GM12865 (cell line): ENCODE measurements at regions not wholly inside any gene's neighbourhood (a gene's known extent, or its start where the extent isn't known, plus 50 kb on each side); places are given as distances from the start of the nearest gene placed in this dataset.
"Not testable (repeated sequence)": the region's sequence is repeated elsewhere in the genome, so short reads cannot be mapped to it uniquely, and the experiment has no call there.

ENCODE experiments used
- DNase-seq: peaks from one replicate; pipeline ENCODE4 v3.0.0; 2010; ENCODE audit warnings: low read depth
- H3K4me3 ChIP-seq: 2 replicates; pipeline ENCODE4 v1.5.1; 2011; ENCODE audit warnings: mild to moderate bottlenecking, low read depth, low read length, control low read depth
- TF ChIP-seq, protein P1 (sequence below): IDR thresholded peaks from 2 replicates; pipeline ENCODE4 v1.5.1; 2011; ENCODE audit warnings: low read length, control low read depth, low read depth, inconsistent platforms; ENCODE audit not compliant: insufficient read depth; ENCODE audit errors: missing control alignments

DNA sequence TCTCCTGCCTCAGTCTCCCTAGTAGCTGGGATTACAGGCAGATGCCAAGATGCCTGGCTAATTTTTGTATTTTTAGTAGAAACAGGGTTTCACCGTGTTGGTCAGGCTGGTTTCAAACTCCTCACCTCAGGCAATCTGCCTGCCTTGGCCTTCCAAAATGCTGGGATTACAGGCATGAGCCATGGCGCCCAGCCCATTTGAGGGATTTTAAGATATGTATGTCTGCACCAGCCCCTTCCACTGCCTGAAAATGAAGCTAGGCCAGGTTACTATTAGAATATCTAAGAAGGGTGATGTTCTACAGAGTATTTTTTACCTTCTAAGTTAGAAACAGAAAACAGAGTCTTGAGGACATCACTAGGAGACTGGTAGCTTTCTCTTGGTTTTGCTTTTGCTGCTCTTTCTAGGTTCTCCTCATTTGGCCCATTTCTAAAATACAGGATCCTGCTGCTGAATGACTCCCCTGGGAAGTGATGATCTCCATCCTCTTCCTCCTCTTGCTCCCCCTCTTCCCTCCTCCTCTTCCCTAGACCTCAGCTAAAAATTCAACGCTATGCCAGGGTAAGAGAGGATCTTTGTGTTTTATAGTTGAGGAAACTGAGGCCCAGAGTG is 118.5 kb downstream of the MYCN start:
- DNase-seq: no peak
- H3K4me3 ChIP-seq: no peak overlapping the region
- TF ChIP-seq, protein P1, sequence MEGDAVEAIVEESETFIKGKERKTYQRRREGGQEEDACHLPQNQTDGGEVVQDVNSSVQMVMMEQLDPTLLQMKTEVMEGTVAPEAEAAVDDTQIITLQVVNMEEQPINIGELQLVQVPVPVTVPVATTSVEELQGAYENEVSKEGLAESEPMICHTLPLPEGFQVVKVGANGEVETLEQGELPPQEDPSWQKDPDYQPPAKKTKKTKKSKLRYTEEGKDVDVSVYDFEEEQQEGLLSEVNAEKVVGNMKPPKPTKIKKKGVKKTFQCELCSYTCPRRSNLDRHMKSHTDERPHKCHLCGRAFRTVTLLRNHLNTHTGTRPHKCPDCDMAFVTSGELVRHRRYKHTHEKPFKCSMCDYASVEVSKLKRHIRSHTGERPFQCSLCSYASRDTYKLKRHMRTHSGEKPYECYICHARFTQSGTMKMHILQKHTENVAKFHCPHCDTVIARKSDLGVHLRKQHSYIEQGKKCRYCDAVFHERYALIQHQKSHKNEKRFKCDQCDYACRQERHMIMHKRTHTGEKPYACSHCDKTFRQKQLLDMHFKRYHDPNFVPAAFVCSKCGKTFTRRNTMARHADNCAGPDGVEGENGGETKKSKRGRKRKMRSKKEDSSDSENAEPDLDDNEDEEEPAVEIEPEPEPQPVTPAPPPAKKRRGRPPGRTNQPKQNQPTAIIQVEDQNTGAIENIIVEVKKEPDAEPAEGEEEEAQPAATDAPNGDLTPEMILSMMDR: no peak

DNA sequence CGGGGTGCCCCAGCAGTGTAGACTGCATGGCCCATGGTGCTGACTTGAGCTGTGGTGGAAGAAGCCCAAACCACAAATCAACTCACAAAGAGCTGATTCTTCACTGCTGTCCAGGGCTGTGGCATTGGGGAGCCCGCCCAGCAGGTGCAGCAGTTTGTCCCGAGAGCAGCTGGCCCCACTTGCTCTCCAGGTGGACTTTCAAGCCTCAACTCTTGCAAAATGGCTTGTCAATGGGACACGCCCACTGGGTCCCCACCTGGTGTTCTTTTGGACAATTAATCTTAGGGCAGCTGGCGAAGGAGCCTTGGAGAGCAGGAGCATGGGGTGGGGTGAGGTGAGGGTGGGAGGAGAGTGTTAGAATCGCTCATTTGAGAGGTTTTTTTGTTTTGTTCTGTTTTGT is 117.9 kb downstream of the MYCN start:
- DNase-seq: peak; percentile 25
- TF ChIP-seq, protein P1: no peak
- no peak overlapping the region for H3K4me3 ChIP-seq

DNA sequence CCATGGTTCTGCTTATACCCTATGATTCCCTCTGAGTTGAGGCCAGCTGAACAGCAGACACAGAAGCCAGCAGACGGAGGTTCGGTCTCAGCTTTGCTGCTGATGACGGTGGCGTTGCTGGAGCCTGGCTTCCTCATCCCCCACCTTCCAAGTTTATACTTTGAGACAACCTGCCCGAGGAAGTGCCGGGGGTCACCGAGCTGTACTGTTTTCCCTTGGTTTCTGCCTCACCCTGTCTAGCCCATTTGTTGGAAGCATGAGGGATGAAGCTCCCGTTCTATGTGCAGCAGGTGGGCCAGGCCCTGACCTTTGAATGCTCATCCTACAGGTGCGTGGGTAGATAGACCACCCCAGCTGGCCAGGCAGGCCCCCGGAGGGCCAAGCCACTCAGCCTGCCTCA is 117.3 kb downstream of the MYCN start:
- H3K4me3 ChIP-seq: no peak overlapping the region
- TF ChIP-seq, protein P1: no peak
- DNase-seq: no peak

DNA sequence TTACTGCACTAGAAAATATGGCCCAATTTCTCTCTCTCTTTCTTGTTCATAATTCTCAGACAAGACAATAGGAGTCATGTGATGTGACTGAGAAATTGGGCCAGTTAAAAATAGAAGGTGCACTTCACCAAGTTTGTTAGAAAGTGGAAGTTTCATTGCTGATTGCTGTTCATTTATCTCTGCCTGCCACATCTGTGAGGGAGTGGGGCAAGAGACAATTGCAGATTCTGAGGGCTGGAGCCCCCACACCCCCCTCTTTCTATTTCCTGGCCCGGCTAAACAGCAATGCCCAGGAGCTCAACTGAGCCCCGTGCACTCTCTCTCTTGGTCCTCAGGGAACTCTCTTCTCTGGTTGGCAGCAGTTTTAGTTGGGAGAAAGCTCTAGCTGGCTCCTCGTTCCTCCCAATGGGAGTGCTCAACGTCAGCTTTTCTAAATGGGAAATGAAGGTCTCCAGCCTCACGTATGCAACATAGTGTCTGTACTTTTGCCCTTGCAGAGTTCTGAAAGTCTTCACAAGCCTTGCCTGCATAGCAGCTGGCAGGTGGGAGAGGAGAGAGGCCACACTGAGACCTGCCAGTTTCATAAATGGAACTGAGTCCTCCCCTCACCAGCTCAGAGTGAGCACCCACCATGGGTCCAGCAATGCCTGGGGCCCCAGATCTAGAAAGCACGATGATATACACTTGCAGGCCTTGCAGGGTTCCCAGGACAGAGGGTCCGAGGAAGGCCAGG is 115.7 kb downstream of the MYCN start:
- no peak overlapping the region for H3K4me3 ChIP-seq
- peak; percentile 84 for DNase-seq
- TF ChIP-seq, protein P1: no peak

DNA sequence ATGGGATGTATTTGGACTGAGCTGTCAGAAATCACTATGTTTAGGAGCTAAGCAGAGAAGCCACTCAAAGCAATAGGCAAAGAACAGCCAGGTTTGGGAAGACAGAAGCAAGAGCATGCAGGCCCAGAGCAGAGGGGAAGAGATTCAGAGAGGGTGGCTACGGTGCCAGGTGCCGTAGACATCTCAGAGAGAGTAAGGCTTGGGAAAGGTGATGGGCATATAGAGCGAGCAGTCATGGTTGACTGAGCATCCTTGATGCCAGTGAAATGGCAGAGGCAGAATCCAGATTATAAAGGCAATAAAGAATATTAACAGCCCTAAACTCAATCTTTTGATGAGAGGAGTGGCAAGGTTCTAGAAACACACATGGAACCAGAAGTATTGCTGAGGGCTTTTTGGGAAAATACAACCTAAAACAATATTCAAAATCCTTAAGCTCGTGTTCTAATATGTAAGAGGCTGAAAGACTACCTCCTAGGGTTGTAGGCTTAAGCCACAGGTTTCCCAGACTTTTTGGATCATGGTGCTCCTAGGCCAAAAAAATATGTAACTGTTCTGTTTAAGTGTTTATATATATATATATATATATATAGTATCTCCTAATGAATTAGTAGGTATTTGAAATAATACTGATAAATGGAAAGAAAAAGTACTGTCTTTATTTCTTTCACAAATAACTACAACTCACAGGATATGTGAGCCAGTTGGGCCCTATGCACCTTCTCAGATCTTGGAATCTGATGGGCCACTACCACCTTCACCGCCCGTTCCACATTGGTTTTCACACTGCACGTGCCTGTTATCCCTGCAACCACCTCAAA is 113.3 kb downstream of the MYCN start:
- H3K4me3 ChIP-seq: no peak overlapping the region
- TF ChIP-seq, protein P1: no peak
- no peak for DNase-seq

DNA sequence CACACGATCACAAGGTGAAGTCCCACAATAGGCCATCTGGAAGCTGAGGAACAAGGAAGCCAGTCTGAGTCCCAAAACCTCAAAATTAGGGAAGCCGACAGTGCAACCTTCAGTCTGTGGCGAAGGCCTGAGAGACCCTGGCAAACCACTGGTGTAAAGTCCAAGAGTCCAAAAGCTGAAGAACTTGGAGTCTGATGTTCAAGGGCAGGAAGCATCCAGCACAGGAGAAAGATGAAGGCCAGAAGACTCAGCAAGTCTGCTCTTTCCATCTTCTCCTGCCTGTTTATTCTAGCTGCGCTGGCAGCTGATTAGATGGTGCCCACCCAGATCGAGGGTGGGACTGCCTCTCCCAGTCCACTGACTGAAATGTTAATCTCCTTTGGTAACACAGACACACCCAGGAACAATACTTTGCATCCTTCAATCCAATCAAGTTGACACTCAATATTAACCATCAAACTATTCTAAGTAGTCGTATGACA is 112.3 kb downstream of the MYCN start:
- not testable (repeated sequence) for DNase-seq

More for the DNA sequence above, 112.3 kb downstream of the MYCN start:
- not testable (repeated sequence) for H3K4me3 ChIP-seq
